ENCODE measurements at regions not wholly inside any gene's neighbourhood (a gene's known extent, or its start where the extent isn't known, plus 50 kb on each side); places are given as distances from the start of the nearest gene placed in this dataset.

GRCh38 chr1:58926152-58926551 lies 142.3 kb upstream of the JUN start:
- TF ChIP-seq CTCF (optimal IDR thresholded peaks at IDR 0.05 in 1 of 3, IDR thresholded peaks at IDR 0.05 in 1 of 3, conservative IDR thresholded peaks at IDR 0.05 in 1 of 3; ENCODE audit: extremely low read depth in 1 of 3, insufficient read depth in 2 of 3, low read length in 3 of 3) (no peak), EZH2 (IDR thresholded peaks at IDR 0.05; ENCODE audit: low read length) (no peak)
